A549 (cell line): ENCODE measurements at regions not wholly inside any gene's neighbourhood (a gene's known extent, or its start where the extent isn't known, plus 50 kb on each side); places are given as distances from the start of the nearest gene placed in this dataset.

ENCODE experiments used
- ATAC-seq, 2 experiments: fragments of 200-7000 bp in 1 of 2; fragments of >200 bp in 1 of 2; cut with Nextera tagmentation in 1 of 2; cut with Tn5 transposase in 1 of 2; 3 replicates each; pipeline versions ENCODE4 v1.8.0 to v1.9.1; 2018 to 2020; ENCODE audit warnings: mild to moderate bottlenecking in 1 of 2, moderate library complexity in 1 of 2
- CTCF ChIA-PET: fragments of 300-600 bp; sonication (Branson Sonifier 250); formaldehyde crosslinking; extraction: SDS; loops from one replicate; lab custom pipeline; 2021; ENCODE audit warnings: antibody characterized with exemption, inconsistent platforms; lab: Yijun Ruan, JAX
- POLR2A ChIA-PET: fragments of 350-600 bp; formaldehyde crosslinking; extraction: SDS; loops from one replicate; lab custom pipeline; 2021; ENCODE audit warnings: antibody characterized with exemption, inconsistent platforms; lab: Yijun Ruan, JAX
- DNase-seq, 2 experiments: peaks; one replicate each; pipeline versions ENCODE4 v3.0.0 to v3.0.0-alpha.2; 2011 to 2016; ENCODE audit warnings: low read depth in 1 of 2, low spot score in 1 of 2
- FAIRE-seq: peaks from 2 replicates; lab custom pipeline; 2011; peaks lifted over from hg19 to GRCh38; lab: Jason Lieb, UNC
- H3K27ac ChIP-seq, 2 experiments: fragments of >200 bp; sonication (Bioruptor Twin); formaldehyde crosslinking; 3 replicates each; pipeline ENCODE4 v1.5.1; 2016 to 2017
- H3K4me1 ChIP-seq: fragments of >200 bp; sonication (Bioruptor Twin); formaldehyde crosslinking; 3 replicates; pipeline ENCODE4 v1.6.1; 2016
- H3K4me2 ChIP-seq: fragments of >200 bp; sonication (Bioruptor Twin); formaldehyde crosslinking; 3 replicates; pipeline ENCODE4 v1.6.1; 2016
- H3K4me3 ChIP-seq: fragments of >200 bp; sonication (Bioruptor Twin); formaldehyde crosslinking; 3 replicates; pipeline ENCODE4 v1.5.1; 2016
- H3K9me3 ChIP-seq: fragments of >200 bp; sonication (Bioruptor Twin); formaldehyde crosslinking; 3 replicates; pipeline ENCODE4 v1.6.1; 2016
- CBX8 ChIP-seq: fragments of 200-600 bp; sonication (generic); IDR thresholded peaks from 2 replicates; pipeline ENCODE4 v1.6.1; 2016
- CEBPB ChIP-seq, 2 experiments: fragments of >200 bp in 1 of 2; sonication (Bioruptor Twin) in 1 of 2; formaldehyde crosslinking in 1 of 2; IDR thresholded peaks; 2 replicates each; pipeline ENCODE4 v1.6.1; 2012 to 2016
- CHD2 ChIP-seq: fragments of 150-350 bp; IDR thresholded peaks from 2 replicates; pipeline ENCODE4 v1.6.1; 2014; ENCODE audit warnings: low read length; ENCODE audit not compliant: partially characterized antibody
- CHD4 ChIP-seq: fragments of 200-600 bp; sonication (generic); IDR thresholded peaks from 2 replicates; pipeline ENCODE4 v1.6.1; 2016; ENCODE audit warnings: antibody characterized with exemption, mild to moderate bottlenecking, borderline replicate concordance
- EHMT2 ChIP-seq: fragments of 200-600 bp; sonication (generic); IDR thresholded peaks from 2 replicates; pipeline ENCODE4 v1.6.1; 2016; ENCODE audit warnings: antibody characterized with exemption, low read depth, mild to moderate bottlenecking, moderate library complexity
- ESRRA ChIP-seq: fragments of 150-350 bp; IDR thresholded peaks from 2 replicates; pipeline ENCODE4 v1.6.1; 2014; ENCODE audit warnings: mild to moderate bottlenecking, low read length, borderline replicate concordance
- FOSB ChIP-seq: fragments of 250-450 bp; sonication (Bioruptor Pico); IDR thresholded peaks from 2 replicates; pipeline ENCODE4 v1.5.0; 2020; ENCODE audit warnings: mild to moderate bottlenecking, moderate library complexity
- HDAC2 ChIP-seq: fragments of 200-600 bp; sonication (generic); IDR thresholded peaks from 2 replicates; pipeline ENCODE4 v1.6.1; 2016
- HOXA7 ChIP-seq: fragments of 250-450 bp; sonication (Bioruptor Pico); IDR thresholded peaks from 2 replicates; pipeline ENCODE4 v1.5.0; 2020; ENCODE audit warnings: mild to moderate bottlenecking, moderate library complexity
- HOXB5 ChIP-seq: fragments of 250-450 bp; sonication (Bioruptor Pico); IDR thresholded peaks from 2 replicates; pipeline ENCODE4 v1.5.0; 2020; ENCODE audit warnings: mild to moderate bottlenecking, moderate library complexity
- JUNB ChIP-seq: fragments of >200 bp; sonication (Bioruptor Twin); formaldehyde crosslinking; IDR thresholded peaks from 2 replicates; pipeline ENCODE4 v1.6.1; 2016
- KDM1A ChIP-seq: fragments of 200-600 bp; sonication (generic); IDR thresholded peaks from 2 replicates; pipeline ENCODE4 v1.6.1; 2016; ENCODE audit warnings: low read depth, mild to moderate bottlenecking
- MAZ ChIP-seq: fragments of 150-350 bp; IDR thresholded peaks from 2 replicates; pipeline ENCODE4 v1.6.1; 2014; ENCODE audit warnings: antibody characterized with exemption, low read depth, low read length, borderline replicate concordance
- NFE2L2 ChIP-seq: fragments of 150-350 bp; conservative IDR thresholded peaks from 2 replicates; pipeline ENCODE4 v1.6.1; 2014; ENCODE audit warnings: low read length
- NPAS2 ChIP-seq: fragments of 250-450 bp; sonication (Bioruptor Pico); IDR thresholded peaks from 2 replicates; pipeline ENCODE4 v1.8.0; 2022; ENCODE audit warnings: mild to moderate bottlenecking, moderate library complexity, borderline replicate concordance
- PHF8 ChIP-seq: fragments of 200-600 bp; sonication (generic); IDR thresholded peaks from 2 replicates; pipeline ENCODE4 v1.6.1; 2016; ENCODE audit warnings: low read depth, mild to moderate bottlenecking, antibody characterized with exemption, moderate library complexity, borderline replicate concordance
- POLR2AphosphoS2 ChIP-seq: conservative IDR thresholded peaks from 2 replicates; pipeline ENCODE4 v1.6.1; 2012; ENCODE audit warnings: low read length, improper control_type of control experiment, inconsistent platforms
- RCOR1 ChIP-seq: fragments of 150-350 bp; IDR thresholded peaks from 2 replicates; pipeline ENCODE4 v1.6.1; 2014; ENCODE audit warnings: antibody characterized with exemption, low read length, low read depth
- RFX5 ChIP-seq: fragments of 450-650 bp; IDR thresholded peaks from 2 replicates; pipeline ENCODE4 v1.7.1; 2014; ENCODE audit warnings: antibody characterized with exemption, mild to moderate bottlenecking, moderate library complexity
- RNF2 ChIP-seq: fragments of 200-600 bp; sonication (generic); IDR thresholded peaks from 2 replicates; pipeline ENCODE4 v1.6.1; 2016; ENCODE audit warnings: low read depth, mild to moderate bottlenecking, antibody characterized with exemption, moderate library complexity, borderline replicate concordance
- SMC3 ChIP-seq: fragments of >200 bp; sonication (Bioruptor Twin); formaldehyde crosslinking; IDR thresholded peaks from 3 replicates; pipeline ENCODE4 v1.6.1; 2018; ENCODE audit warnings: inconsistent platforms
- SREBF2 ChIP-seq: fragments of 450-650 bp; IDR thresholded peaks from 2 replicates; pipeline ENCODE4 v1.6.1; 2014; ENCODE audit warnings: mild to moderate bottlenecking, moderate library complexity
- ZC3H11A ChIP-seq: fragments of 450-650 bp; IDR thresholded peaks from 2 replicates; pipeline ENCODE4 v1.6.1; 2014; ENCODE audit warnings: antibody characterized with exemption, mild to moderate bottlenecking
- ZSCAN20 ChIP-seq: fragments of 250-450 bp; sonication (Bioruptor Pico); IDR thresholded peaks from 2 replicates; pipeline ENCODE4 v1.8.0; 2022; ENCODE audit warnings: mild to moderate bottlenecking, moderate library complexity
- WGBS: methylation state at CpG from one replicate; pipeline ENCODE4 v1.1.6; 2017; ENCODE audit errors: missing lambda C conversion rate; 5-methylcytosine and 5-hydroxymethylcytosine counted together
- TF ChIP-seq, protein P1 (sequence below): fragments of 150-350 bp; IDR thresholded peaks from 2 replicates; pipeline ENCODE4 v1.6.1; 2014; ENCODE audit warnings: low read depth, mild to moderate bottlenecking, low read length
- TF ChIP-seq, protein P2 (sequence below): fragments of 250-450 bp; sonication (Bioruptor Pico); IDR thresholded peaks from 2 replicates; pipeline ENCODE4 v1.5.0; 2020; ENCODE audit warnings: low read depth, mild to moderate bottlenecking, moderate library complexity
- TF ChIP-seq, protein P3 (sequence below): fragments of >200 bp; sonication (Bioruptor Twin); formaldehyde crosslinking; IDR thresholded peaks from 3 replicates; pipeline ENCODE4 v1.5.1; 2016
- TF ChIP-seq, protein P4 (sequence below): fragments of 450-650 bp; IDR thresholded peaks from 2 replicates; pipeline ENCODE4 v1.6.1; 2014; ENCODE audit warnings: antibody characterized with exemption

DNA sequence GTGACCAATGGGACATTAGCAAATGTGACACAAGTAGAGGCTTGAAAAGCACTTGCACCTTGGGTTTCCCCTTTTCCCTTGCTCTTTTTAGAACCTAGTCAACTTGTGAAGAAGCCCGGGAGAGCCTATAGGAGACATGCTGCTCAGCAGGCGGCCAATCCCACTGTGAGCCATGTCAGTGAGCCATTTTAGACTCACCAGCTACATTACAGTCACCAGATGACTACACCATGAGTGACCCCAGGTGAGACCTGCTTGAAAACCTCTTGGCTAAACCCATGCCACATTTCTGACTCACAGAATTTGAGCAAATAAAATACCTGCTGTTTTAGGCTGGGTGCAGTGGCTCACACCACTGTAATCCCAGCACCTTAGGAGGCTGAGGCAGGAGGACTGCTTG is 317.5 kb downstream of the KLF12 start:
- ChIA-PET POLR2A (no interaction called here), CTCF (no interaction called here)
- Histone ChIP-seq H3K9me3 (no peaks in the 10 kb centered on the region), H3K4me1 (no peaks in the 10 kb centered on the region), H3K4me3 (no peak overlapping the region), H3K4me2 (no peak overlapping the region), H3K27ac (no peak overlapping the region)
- TF ChIP-seq, protein P1, sequence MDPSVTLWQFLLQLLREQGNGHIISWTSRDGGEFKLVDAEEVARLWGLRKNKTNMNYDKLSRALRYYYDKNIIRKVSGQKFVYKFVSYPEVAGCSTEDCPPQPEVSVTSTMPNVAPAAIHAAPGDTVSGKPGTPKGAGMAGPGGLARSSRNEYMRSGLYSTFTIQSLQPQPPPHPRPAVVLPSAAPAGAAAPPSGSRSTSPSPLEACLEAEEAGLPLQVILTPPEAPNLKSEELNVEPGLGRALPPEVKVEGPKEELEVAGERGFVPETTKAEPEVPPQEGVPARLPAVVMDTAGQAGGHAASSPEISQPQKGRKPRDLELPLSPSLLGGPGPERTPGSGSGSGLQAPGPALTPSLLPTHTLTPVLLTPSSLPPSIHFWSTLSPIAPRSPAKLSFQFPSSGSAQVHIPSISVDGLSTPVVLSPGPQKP, result no peak
- TF ChIP-seq HOXB5 (CRISPR knock-in tag) (no peak), ZC3H11A (no peak), CHD4 (no peak), HDAC2 (no peak), ZSCAN20 (no peak), SMC3 (no peak), NPAS2 (no peak), EHMT2 (no peak), FOSB (no peak), KDM1A (no peak)
- TF ChIP-seq, protein P2, sequence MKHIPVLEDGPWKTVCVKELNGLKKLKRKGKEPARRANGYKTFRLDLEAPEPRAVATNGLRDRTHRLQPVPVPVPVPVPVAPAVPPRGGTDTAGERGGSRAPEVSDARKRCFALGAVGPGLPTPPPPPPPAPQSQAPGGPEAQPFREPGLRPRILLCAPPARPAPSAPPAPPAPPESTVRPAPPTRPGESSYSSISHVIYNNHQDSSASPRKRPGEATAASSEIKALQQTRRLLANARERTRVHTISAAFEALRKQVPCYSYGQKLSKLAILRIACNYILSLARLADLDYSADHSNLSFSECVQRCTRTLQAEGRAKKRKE (CRISPR knock-in tag), result no peak
- FAIRE-seq (no peak), ATAC-seq (no peak), DNase-seq (no peak)
- 90% methylated on average over 2 of the region's 2 CpGs for WGBS

DNA sequence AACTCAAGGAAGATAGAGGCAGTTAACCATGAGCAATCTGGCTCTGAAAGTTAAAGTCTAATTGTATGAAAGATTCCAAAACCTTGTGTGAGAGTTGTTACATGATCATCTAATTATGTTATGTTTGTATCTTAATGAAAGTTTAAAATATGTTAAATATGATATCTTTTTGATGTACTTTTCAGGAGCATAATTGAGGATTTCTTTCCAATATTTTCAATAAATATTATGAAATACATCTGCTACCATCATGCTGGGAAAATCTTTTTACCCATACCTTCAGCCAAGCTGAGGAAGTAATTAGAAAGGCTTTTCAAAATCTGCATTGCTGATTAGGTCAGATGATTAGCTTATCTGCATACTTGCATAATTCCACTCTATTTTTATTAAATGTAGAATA is 318.4 kb downstream of the KLF12 start:
- DNase-seq, result no peak
- Histone ChIP-seq H3K27ac (no peak overlapping the region), H3K9me3 (no peaks in the 10 kb centered on the region), H3K4me3 (no peak overlapping the region), H3K4me1 (no peaks in the 10 kb centered on the region), H3K4me2 (no peak overlapping the region)
- no peak for FAIRE-seq
- ATAC-seq, result no peak
- no peak for TF ChIP-seq JUNB
- no peak for TF ChIP-seq NFE2L2
- TF ChIP-seq, protein P1, result no peak
- TF ChIP-seq, protein P3, sequence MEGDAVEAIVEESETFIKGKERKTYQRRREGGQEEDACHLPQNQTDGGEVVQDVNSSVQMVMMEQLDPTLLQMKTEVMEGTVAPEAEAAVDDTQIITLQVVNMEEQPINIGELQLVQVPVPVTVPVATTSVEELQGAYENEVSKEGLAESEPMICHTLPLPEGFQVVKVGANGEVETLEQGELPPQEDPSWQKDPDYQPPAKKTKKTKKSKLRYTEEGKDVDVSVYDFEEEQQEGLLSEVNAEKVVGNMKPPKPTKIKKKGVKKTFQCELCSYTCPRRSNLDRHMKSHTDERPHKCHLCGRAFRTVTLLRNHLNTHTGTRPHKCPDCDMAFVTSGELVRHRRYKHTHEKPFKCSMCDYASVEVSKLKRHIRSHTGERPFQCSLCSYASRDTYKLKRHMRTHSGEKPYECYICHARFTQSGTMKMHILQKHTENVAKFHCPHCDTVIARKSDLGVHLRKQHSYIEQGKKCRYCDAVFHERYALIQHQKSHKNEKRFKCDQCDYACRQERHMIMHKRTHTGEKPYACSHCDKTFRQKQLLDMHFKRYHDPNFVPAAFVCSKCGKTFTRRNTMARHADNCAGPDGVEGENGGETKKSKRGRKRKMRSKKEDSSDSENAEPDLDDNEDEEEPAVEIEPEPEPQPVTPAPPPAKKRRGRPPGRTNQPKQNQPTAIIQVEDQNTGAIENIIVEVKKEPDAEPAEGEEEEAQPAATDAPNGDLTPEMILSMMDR, result no peak
- no peak for TF ChIP-seq MAZ
- no peak for TF ChIP-seq PHF8
- TF ChIP-seq HOXB5 (CRISPR knock-in tag), result no peak
- TF ChIP-seq EHMT2, result no peak
- no peak for TF ChIP-seq SREBF2
- TF ChIP-seq CEBPB (IDR thresholded peaks at IDR 0.05), result no peak
- TF ChIP-seq ESRRA, result no peak
- no peak for TF ChIP-seq RFX5
- no peak for TF ChIP-seq RNF2
- no peak for TF ChIP-seq RCOR1
- no peak for TF ChIP-seq CBX8
- no peak for TF ChIP-seq POLR2AphosphoS2
- no peak for TF ChIP-seq CHD2
- TF ChIP-seq, protein P4, sequence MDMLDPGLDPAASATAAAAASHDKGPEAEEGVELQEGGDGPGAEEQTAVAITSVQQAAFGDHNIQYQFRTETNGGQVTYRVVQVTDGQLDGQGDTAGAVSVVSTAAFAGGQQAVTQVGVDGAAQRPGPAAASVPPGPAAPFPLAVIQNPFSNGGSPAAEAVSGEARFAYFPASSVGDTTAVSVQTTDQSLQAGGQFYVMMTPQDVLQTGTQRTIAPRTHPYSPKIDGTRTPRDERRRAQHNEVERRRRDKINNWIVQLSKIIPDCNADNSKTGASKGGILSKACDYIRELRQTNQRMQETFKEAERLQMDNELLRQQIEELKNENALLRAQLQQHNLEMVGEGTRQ, result no peak
- TF ChIP-seq HOXA7 (CRISPR knock-in tag), result no peak
- ChIA-PET POLR2A (no interaction called here), CTCF (no interaction called here)
